ENCODE measurements at regions not wholly inside any gene's neighbourhood (a gene's known extent, or its start where the extent isn't known, plus 50 kb on each side); places are given as distances from the start of the nearest gene placed in this dataset.

DNA sequence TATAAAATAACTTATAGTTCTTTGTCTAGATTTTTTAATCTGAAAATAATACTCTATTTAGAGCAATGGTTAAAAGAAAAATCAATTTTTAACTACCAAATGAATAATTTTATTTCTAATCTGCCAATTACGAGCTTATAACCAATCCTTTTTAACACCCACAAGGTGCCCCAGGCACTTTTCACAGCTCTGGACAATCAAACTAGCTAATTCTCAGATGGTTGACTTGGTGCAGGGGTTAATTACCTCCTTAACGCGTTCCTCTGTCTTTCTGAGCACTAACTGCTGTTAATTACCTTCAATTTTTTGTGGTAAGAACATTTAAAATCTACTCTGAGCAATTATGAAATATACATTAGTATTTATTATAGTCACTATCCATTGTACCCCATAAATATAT lies 109.6 kb upstream of the PJA2 start:
- TF ChIP-seq, protein P1, sequence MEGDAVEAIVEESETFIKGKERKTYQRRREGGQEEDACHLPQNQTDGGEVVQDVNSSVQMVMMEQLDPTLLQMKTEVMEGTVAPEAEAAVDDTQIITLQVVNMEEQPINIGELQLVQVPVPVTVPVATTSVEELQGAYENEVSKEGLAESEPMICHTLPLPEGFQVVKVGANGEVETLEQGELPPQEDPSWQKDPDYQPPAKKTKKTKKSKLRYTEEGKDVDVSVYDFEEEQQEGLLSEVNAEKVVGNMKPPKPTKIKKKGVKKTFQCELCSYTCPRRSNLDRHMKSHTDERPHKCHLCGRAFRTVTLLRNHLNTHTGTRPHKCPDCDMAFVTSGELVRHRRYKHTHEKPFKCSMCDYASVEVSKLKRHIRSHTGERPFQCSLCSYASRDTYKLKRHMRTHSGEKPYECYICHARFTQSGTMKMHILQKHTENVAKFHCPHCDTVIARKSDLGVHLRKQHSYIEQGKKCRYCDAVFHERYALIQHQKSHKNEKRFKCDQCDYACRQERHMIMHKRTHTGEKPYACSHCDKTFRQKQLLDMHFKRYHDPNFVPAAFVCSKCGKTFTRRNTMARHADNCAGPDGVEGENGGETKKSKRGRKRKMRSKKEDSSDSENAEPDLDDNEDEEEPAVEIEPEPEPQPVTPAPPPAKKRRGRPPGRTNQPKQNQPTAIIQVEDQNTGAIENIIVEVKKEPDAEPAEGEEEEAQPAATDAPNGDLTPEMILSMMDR (IDR thresholded peaks at IDR 0.05) = no peak
- TF ChIP-seq POLR2AphosphoS5 (IDR thresholded peaks at IDR 0.05) = no peak
- TF ChIP-seq EP300 (IDR thresholded peaks at IDR 0.05) = no peak
